Inflammatory macrophage treated with lipopolysaccharide for 1 hour (primary cell): ENCODE measurements at regions not wholly inside any gene's neighbourhood (a gene's known extent, or its start where the extent isn't known, plus 50 kb on each side); places are given as distances from the start of the nearest gene placed in this dataset.

Experiments
- DNase-seq, 2 donors: peaks; one replicate each; pipeline ENCODE4 v3.0.0-alpha.2; 2020 to 2022

GRCh38 chr4:3667258-3667657 lies 98.9 kb upstream of the ADRA2C start:
- no peak for DNase-seq

DNA sequence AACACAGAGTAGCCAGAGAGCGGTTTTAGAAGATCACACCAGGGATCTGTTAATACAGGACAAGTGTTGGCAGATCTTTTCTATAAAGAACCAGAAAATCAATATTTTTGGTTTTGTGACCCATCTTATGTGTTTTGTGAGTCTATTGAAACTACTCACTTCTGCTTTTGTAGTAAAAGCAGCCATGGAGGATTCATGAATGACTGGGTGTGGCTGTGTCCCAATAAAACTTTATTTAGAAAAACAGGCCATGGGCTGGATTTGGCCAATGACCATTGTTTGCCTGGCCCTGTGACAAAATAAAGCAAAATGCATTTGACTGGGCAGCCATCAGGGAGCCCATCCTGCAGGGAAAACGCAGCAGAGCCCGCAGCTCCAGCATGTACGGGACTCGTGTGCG lies 99.9 kb upstream of the ADRA2C start:
- DNase-seq = no peak

DNA sequence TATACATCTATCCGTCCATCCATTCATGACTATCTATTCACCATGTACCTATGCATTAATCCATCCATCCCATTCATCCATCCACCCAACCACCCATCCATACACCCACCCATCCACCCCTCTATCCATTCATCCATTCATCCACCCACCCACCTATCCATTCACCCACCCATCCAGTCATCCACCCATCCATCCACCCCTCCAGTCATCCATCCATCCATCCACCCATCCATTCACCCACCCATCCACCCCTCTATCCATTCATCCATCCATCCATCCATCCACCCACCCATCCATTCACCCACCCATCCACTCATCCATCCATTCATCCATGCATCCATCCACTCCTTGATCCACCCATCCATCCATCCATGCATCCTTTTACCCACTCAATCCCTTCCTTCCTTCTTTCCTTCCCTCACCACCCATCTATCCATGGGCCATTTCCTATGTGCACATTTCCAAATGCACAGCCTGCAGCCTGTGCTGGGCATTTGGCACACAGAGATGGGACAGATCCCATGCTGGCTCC lies 100.8 kb upstream of the ADRA2C start:
- DNase-seq = no peak

GRCh38 chr4:3663791-3664190 lies 102.4 kb upstream of the ADRA2C start:
- DNase-seq = no peak

DNA sequence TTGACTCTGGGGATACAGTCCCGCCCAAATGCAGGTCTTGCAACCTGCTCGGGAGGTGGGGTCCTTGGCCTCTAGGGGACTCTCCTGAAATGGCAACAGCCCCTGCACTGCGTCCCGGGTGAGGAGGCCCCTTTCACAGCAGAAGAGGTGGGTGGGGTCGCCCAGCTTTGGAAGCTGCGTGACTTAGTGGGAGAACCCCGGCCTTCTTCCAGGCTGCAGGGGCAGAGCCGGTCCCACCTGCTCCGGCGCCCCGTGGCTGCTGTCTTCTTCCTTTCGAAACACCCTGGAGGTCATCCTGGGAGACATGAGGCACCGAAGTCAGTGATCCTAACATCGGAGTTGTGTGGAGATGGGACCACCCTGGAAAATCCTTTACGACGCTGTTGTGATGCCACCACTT lies 103.7 kb upstream of the ADRA2C start:
- DNase-seq = no peak

GRCh38 chr4:3661989-3662388 lies 104.2 kb upstream of the ADRA2C start:
- no peak for DNase-seq

DNA sequence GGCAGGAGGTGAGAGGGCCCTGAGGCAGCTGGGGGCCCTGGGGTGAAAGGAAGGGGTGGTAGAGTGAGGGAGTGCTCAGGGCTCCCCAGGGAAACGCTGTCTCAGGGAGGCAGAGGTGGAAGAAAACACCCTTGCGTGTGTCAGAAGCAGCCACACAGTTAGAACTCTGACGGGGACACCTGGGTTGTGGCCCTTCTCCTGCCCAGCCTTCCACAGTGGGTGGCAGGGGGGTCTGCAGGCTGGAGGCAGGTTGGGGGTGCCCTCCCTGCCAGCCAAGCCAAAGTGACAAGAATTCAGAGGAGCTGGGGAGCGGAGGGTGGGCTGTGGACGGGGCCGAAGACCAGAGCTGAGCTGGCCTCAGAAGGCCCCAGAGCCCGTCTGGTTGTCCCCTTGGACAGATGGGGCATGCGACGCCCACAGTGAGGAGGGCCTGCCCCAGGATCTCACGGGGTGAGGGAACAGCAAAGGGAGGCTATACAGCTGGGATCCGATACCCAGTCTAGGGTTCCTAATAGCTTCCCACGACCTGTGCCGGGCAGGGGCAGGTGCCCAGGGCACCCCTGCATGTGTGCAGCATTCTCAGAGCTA lies 105.2 kb upstream of the ADRA2C start:
- no peak for DNase-seq

- DNase-seq = no peak
These were observed 105.9 kb upstream of the ADRA2C start for GRCh38 chr4:3660086-3660927.

DNA sequence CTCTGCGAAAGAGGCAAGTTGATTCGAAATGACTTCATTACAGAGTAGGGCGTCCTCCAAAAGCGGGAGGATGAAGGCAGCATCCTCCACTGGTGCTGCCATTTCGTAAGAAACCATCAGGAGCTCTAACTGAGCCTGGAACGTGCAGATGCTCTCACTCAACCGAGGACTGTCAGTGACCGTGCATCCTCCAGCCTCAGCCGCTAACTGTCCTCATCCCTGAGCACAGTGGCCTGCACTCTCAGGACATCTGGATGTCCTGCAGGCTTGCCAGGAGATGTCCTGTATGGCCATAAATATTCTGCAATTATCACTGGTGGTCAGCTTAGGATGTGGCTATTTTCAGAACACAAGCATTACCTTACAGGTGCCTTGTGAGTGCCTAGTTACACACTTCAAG lies 107.1 kb upstream of the ADRA2C start:
- no peak for DNase-seq

- DNase-seq = no peak
These were observed 107.7 kb upstream of the ADRA2C start for GRCh38 chr4:3658530-3658913.

DNA sequence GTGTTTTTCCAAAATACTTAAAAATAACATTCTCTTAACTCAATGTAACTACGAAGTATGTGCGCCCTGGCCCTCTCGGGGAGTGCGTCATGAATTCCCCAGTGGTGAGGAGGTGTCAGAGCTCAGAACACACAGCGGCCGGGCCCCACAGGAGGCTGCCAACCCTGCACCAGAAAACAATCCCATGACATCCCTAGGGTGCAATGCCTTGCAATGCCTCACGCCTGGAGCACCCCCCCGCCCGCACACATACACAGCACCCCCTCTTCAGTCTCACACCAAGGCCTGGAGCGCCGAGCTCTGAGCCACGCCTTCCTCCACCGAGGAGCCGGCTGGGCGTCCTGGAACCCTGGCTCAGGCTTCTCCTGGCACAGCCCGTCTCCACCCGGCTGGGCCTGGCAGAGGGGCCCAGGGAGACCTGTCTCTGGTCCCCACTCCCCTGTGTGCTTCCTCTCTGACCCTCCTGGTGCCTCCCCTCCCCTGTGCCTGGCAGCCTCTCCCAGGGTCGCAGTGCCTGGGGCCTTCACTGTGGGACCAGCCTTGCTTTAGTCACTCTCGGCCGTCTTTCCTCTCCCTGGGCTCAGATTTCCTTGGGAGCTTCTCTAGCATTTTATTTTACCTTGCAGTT lies 108.2 kb upstream of the ADRA2C start:
- no peak for DNase-seq

- no peak for DNase-seq
These were observed 109.5 kb upstream of the ADRA2C start for GRCh38 chr4:3656416-3657356.

GRCh38 chr4:3655963-3656362 lies 110.2 kb upstream of the ADRA2C start:
- no peak for DNase-seq

DNA sequence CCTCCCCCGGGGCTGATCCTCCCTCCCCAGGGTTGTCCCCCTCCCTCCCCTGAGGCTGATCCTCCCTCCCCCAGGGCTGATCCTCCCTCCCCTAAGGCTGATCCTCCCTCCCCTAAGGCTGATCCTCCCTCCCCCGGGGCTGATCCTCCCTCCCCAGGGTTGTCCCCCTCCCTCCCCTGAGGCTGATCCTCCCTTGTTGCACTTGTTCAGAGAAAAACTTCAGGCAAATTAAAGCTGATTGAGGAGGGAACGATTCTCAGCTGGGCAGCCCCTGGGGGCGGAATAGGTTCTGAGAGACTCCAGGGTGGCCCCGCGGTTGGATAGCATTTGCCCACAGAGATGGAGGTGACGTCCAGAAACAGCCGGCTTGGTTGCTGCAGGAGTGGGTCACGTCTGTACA lies 110.7 kb upstream of the ADRA2C start:
- DNase-seq = no peak

GRCh38 chr4:3654036-3654807 lies 112.0 kb upstream of the ADRA2C start:
- no peak for DNase-seq

GRCh38 chr4:3652586-3652985 lies 113.6 kb upstream of the ADRA2C start:
- no peak for DNase-seq

DNA sequence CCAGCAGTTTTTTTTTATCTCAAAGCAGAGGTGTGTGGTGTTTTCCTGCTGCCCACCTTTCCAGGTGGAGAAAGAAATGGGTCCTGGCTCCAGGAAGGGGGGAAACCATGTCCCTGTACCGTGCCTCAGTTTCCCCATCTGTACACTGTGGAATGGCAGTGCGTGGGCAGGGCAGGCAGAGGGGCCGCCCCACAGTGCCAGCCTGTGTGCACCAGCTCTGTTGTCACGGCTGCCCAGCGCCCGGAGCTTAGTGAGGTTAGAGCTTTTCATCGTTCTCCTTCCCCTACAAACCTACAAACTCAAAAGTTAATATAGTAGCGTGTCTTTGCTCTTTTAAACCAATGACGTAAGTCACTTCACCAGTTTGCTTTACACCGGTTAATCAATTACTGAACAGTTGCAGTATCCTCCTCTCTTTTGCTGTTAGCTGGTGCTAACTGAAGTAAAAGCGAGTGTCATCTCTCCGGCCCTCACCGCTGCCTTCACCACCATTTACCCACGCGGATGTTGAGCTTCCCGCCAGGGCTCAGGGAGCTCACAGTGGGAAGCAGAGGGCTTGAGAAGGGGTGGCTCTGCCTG lies 114.8 kb upstream of the ADRA2C start:
- DNase-seq = no peak

- no peak for DNase-seq
These were observed 116.7 kb upstream of the ADRA2C start for GRCh38 chr4:3649491-3649890.

GRCh38 chr4:3648731-3649130 lies 116.5 kb upstream of the LRPAP1 start:
- DNase-seq = no peak

DNA sequence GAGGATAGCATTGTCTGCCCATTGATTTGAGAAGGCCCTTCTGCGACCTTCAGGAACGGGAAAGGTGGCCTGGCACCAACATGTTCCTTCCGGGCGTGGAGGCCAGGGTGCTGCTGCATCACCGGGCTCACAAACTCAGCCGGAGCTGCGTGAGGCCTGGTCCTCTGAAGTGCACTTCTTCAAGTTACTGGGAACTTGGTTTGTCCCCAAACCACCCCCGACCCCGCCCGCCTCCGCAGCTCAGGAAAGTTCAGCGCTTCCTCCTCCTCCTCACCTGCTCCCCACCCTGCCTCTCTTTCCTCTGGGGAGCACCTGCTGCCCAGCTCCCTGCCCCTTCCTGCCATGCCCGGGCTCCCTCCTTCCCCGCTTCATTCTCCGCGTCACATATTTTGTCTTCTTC lies 116.0 kb upstream of the LRPAP1 start:
- no peak for DNase-seq

- no peak for DNase-seq
These were observed 115.2 kb upstream of the LRPAP1 start for GRCh38 chr4:3647421-3647820.
